ENCODE measurements at regions not wholly inside any gene's neighbourhood (a gene's known extent, or its start where the extent isn't known, plus 50 kb on each side); places are given as distances from the start of the nearest gene placed in this dataset.

GRCh38 chr3:182686033-182686886 lies 107.0 kb upstream of the ATP11B start:
- no peak for DNase-seq (ENCODE audit: low read depth)
- no peak overlapping the region for H3K4me3 ChIP-seq (ENCODE audit: control insufficient read depth, low read depth, low read length)
- TF ChIP-seq CTCF (conservative IDR thresholded peaks at IDR 0.05; ENCODE audit: control insufficient read depth, insufficient read depth, low read depth, low read length): no peak

- DNase-seq (ENCODE audit: low read depth): no peak
- H3K4me3 ChIP-seq (ENCODE audit: control insufficient read depth, low read depth, low read length): no peak overlapping the region
- no peak for TF ChIP-seq CTCF (conservative IDR thresholded peaks at IDR 0.05; ENCODE audit: control insufficient read depth, insufficient read depth, low read depth, low read length)
These were observed 103.1 kb upstream of the ATP11B start for GRCh38 chr3:182690172-182690571.

- no peak overlapping the region for H3K4me3 ChIP-seq (ENCODE audit: control insufficient read depth, low read depth, low read length)
- TF ChIP-seq CTCF (conservative IDR thresholded peaks at IDR 0.05; ENCODE audit: control insufficient read depth, insufficient read depth, low read depth, low read length): no peak
- DNase-seq (ENCODE audit: low read depth): no peak
These were observed 101.3 kb upstream of the ATP11B start for GRCh38 chr3:182692021-182692420.

GRCh38 chr3:182692695-182693094 lies 100.6 kb upstream of the ATP11B start:
- no peak for DNase-seq (ENCODE audit: low read depth)
- no peak overlapping the region for H3K4me3 ChIP-seq (ENCODE audit: control insufficient read depth, low read depth, low read length)
- no peak for TF ChIP-seq CTCF (conservative IDR thresholded peaks at IDR 0.05; ENCODE audit: control insufficient read depth, insufficient read depth, low read depth, low read length)

- no peak for TF ChIP-seq CTCF (conservative IDR thresholded peaks at IDR 0.05; ENCODE audit: control insufficient read depth, insufficient read depth, low read depth, low read length)
- H3K4me3 ChIP-seq (ENCODE audit: control insufficient read depth, low read depth, low read length): no peak overlapping the region
- DNase-seq (ENCODE audit: low read depth): no peak
These were observed 99.6 kb upstream of the ATP11B start for GRCh38 chr3:182693723-182694122.

GRCh38 chr3:182696916-182697315 lies 96.4 kb upstream of the ATP11B start:
- no peak for TF ChIP-seq CTCF (conservative IDR thresholded peaks at IDR 0.05; ENCODE audit: control insufficient read depth, insufficient read depth, low read depth, low read length)
- no peak overlapping the region for H3K4me3 ChIP-seq (ENCODE audit: control insufficient read depth, low read depth, low read length)
- DNase-seq (ENCODE audit: low read depth): no peak

Measured in fibroblast of mammary gland (primary cell).